GM23338 (cell line): ENCODE measurements at regions not wholly inside any gene's neighbourhood (a gene's known extent, or its start where the extent isn't known, plus 50 kb on each side); places are given as distances from the start of the nearest gene placed in this dataset.
"Not testable (repeated sequence)": the region's sequence is repeated elsewhere in the genome, so short reads cannot be mapped to it uniquely, and the experiment has no call there.

Source experiments
- ATAC-seq: fragments of 200-7000 bp; cut with Tn5 transposase; 3 replicates; pipeline ENCODE4 v1.9.1; 2020
- DNase-seq: peaks from one replicate; pipeline ENCODE4 v3.0.0-alpha.2; 2015; ENCODE audit warnings: low spot score
- H2AFZ ChIP-seq: fragments of 200-600 bp; sonication (generic); 2 replicates; pipeline ENCODE4 v1.8.0; 2016; ENCODE audit warnings: antibody characterized with exemption, mild to moderate bottlenecking, moderate library complexity
- H3F3A ChIP-seq: fragments of 200-600 bp; sonication (generic); replicated peaks from 2 replicates; pipeline ENCODE4 v1.8.0; 2017; ENCODE audit warnings: antibody characterized with exemption, mixed run types, low read depth
- H3K27ac ChIP-seq: fragments of 200-600 bp; sonication (generic); 2 replicates; pipeline ENCODE4 v1.6.1; 2016; ENCODE audit warnings: low read depth
- H3K27me3 ChIP-seq: fragments of 200-600 bp; sonication (generic); 2 replicates; pipeline ENCODE4 v1.8.0; 2016; ENCODE audit warnings: mild to moderate bottlenecking, mixed run types, moderate library complexity; ENCODE audit not compliant: insufficient read depth
- H3K36me3 ChIP-seq: fragments of 200-600 bp; sonication (generic); 2 replicates; pipeline ENCODE4 v1.8.0; 2016; ENCODE audit warnings: mild to moderate bottlenecking; ENCODE audit not compliant: insufficient read depth
- H3K4me1 ChIP-seq: fragments of 200-600 bp; sonication (generic); 2 replicates; pipeline ENCODE4 v1.8.0; 2016; ENCODE audit warnings: mild to moderate bottlenecking, moderate library complexity; ENCODE audit not compliant: insufficient read depth
- H3K4me2 ChIP-seq: fragments of 200-600 bp; sonication (generic); 2 replicates; pipeline ENCODE4 v1.7.1; 2017; ENCODE audit warnings: mixed run types
- H3K4me3 ChIP-seq: fragments of 200-600 bp; sonication (generic); 2 replicates; pipeline ENCODE4 v1.6.1; 2016; ENCODE audit warnings: mixed run types
- H3K79me2 ChIP-seq: fragments of 200-600 bp; sonication (generic); replicated peaks from 2 replicates; pipeline ENCODE4 v1.8.0; 2017; ENCODE audit warnings: mild to moderate bottlenecking; ENCODE audit not compliant: insufficient read depth
- H3K9me2 ChIP-seq: fragments of 200-600 bp; sonication (generic); 2 replicates; pipeline ENCODE4 v1.8.0; 2017; ENCODE audit not compliant: insufficient read depth
- H4K20me1 ChIP-seq: fragments of 200-600 bp; sonication (generic); replicated peaks from 2 replicates; pipeline ENCODE4 v1.8.0; 2017; ENCODE audit warnings: mild to moderate bottlenecking; ENCODE audit not compliant: insufficient read depth
- H3K27ac Mint-ChIP-seq: 2 replicates; pipeline ENCODE4 v1.8.0; 2020; ENCODE audit warnings: inconsistent platforms, mild to moderate bottlenecking, moderate library complexity, mixed read lengths
- H3K27me3 Mint-ChIP-seq: 3 replicates; pipeline ENCODE4 v1.8.0; 2022; ENCODE audit warnings: low read depth, mild to moderate bottlenecking, moderate library complexity, mixed read lengths, inconsistent platforms; ENCODE audit not compliant: insufficient read depth, poor library complexity
- H3K36me3 Mint-ChIP-seq: 3 replicates; pipeline ENCODE4 v1.8.0; 2021; ENCODE audit warnings: low read depth, mild to moderate bottlenecking, inconsistent platforms, moderate library complexity, mixed read lengths
- H3K4me1 Mint-ChIP-seq: 3 replicates; pipeline ENCODE4 v1.8.0; 2020; ENCODE audit warnings: mild to moderate bottlenecking, inconsistent platforms, mixed read lengths
- H3K4me3 Mint-ChIP-seq: 3 replicates; pipeline ENCODE4 v1.8.0; 2021; ENCODE audit warnings: moderate library complexity, mild to moderate bottlenecking, inconsistent platforms, mixed read lengths
- H3K9me3 Mint-ChIP-seq: 3 replicates; pipeline ENCODE4 v1.8.0; 2020; ENCODE audit warnings: moderate library complexity, mild to moderate bottlenecking, inconsistent platforms, mixed read lengths
- EZH2 ChIP-seq: fragments of 200-600 bp; sonication (generic); IDR thresholded peaks from one replicate; pipeline ENCODE4 v1.8.0; 2017; ENCODE audit warnings: antibody characterized with exemption, mild to moderate bottlenecking, low read depth; ENCODE audit not compliant: unreplicated experiment
- JUNB ChIP-seq: IDR thresholded peaks from one replicate; pipeline ENCODE4 v1.6.1; 2016; ENCODE audit warnings: antibody characterized with exemption; ENCODE audit not compliant: unreplicated experiment
- NANOG ChIP-seq: IDR thresholded peaks from 2 replicates; pipeline ENCODE4 v1.6.1; 2016; ENCODE audit warnings: antibody characterized with exemption, borderline replicate concordance
- STAT1 ChIP-seq: IDR thresholded peaks from one replicate; pipeline ENCODE4 v1.6.1; 2016; ENCODE audit warnings: antibody characterized with exemption; ENCODE audit not compliant: unreplicated experiment
- ZNF114 ChIP-seq: fragments of 250-450 bp; sonication (Bioruptor Pico); IDR thresholded peaks from 2 replicates; pipeline ENCODE4 v1.5.0; 2020; ENCODE audit warnings: mild to moderate bottlenecking, moderate library complexity
- ZNF331 ChIP-seq: fragments of 250-450 bp; sonication (Bioruptor Pico); IDR thresholded peaks from 2 replicates; pipeline ENCODE4 v1.5.0; 2020; ENCODE audit warnings: low read depth, mild to moderate bottlenecking, moderate library complexity
- ZNF462 ChIP-seq: fragments of 250-450 bp; sonication (Bioruptor Pico); IDR thresholded peaks from 2 replicates; pipeline ENCODE4 v1.5.0; 2020; ENCODE audit warnings: mild to moderate bottlenecking, moderate library complexity
- TF ChIP-seq, protein P1 (sequence below): IDR thresholded peaks from 2 replicates; pipeline ENCODE4 v1.6.1; 2016; ENCODE audit warnings: antibody characterized with exemption
- TF ChIP-seq, protein P2 (sequence below), 2 experiments: fragments of 200-600 bp in 1 of 2; sonication (generic) in 1 of 2; conservative IDR thresholded peaks; 2 replicates each; pipeline versions ENCODE4 v1.5.1 to v1.6.1; 2016 to 2017; ENCODE audit warnings: antibody characterized with exemption in 2 of 2, low read depth in 2 of 2, mild to moderate bottlenecking in 2 of 2, moderate library complexity in 1 of 2

GRCh38 chr5:40112875-40113274, 566.8 kb upstream of the PTGER4 start:
- no peak overlapping the region for H3K4me2 ChIP-seq
- H3K4me1 ChIP-seq, result no peaks in the 10 kb centered on the region
- no peaks in the 10 kb centered on the region for H4K20me1 ChIP-seq
- TF ChIP-seq ZNF331 (no peak), JUNB (no peak), ZNF114 (CRISPR knock-in tag) (no peak), NANOG (no peak), ZNF462 (CRISPR knock-in tag) (no peak), STAT1 (no peak), EZH2 (no peak)
- TF ChIP-seq, protein P1, sequence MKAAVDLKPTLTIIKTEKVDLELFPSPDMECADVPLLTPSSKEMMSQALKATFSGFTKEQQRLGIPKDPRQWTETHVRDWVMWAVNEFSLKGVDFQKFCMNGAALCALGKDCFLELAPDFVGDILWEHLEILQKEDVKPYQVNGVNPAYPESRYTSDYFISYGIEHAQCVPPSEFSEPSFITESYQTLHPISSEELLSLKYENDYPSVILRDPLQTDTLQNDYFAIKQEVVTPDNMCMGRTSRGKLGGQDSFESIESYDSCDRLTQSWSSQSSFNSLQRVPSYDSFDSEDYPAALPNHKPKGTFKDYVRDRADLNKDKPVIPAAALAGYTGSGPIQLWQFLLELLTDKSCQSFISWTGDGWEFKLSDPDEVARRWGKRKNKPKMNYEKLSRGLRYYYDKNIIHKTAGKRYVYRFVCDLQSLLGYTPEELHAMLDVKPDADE, result no peak
- TF ChIP-seq, protein P2, sequence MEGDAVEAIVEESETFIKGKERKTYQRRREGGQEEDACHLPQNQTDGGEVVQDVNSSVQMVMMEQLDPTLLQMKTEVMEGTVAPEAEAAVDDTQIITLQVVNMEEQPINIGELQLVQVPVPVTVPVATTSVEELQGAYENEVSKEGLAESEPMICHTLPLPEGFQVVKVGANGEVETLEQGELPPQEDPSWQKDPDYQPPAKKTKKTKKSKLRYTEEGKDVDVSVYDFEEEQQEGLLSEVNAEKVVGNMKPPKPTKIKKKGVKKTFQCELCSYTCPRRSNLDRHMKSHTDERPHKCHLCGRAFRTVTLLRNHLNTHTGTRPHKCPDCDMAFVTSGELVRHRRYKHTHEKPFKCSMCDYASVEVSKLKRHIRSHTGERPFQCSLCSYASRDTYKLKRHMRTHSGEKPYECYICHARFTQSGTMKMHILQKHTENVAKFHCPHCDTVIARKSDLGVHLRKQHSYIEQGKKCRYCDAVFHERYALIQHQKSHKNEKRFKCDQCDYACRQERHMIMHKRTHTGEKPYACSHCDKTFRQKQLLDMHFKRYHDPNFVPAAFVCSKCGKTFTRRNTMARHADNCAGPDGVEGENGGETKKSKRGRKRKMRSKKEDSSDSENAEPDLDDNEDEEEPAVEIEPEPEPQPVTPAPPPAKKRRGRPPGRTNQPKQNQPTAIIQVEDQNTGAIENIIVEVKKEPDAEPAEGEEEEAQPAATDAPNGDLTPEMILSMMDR (conservative IDR thresholded peaks at IDR 0.05; ENCODE audit: low read depth in 2 of 2), result no peak
- no peak overlapping the region for H3K27ac Mint-ChIP-seq
- peaks cover 4% of the 10 kb centered on the region; the same call in 1 of the 3 replicates for H3K4me1 Mint-ChIP-seq
- H3F3A ChIP-seq, result no peaks in the 10 kb centered on the region
- no peaks in the 10 kb centered on the region for H3K79me2 ChIP-seq
- peaks cover 14% of the 10 kb centered on the region; the same call in 1 of the 2 replicates for H3K9me2 ChIP-seq
- peaks cover 10% of the 10 kb centered on the region; the same call in 2 of the 3 replicates for H3K36me3 Mint-ChIP-seq
- peaks cover 5% of the 10 kb centered on the region; the same call in 1 of the 2 replicates for H3K36me3 ChIP-seq
- no peaks in the 10 kb centered on the region for H3K27me3 ChIP-seq
- DNase-seq (no peak), ATAC-seq (no peak)
- H3K9me3 Mint-ChIP-seq, result peaks cover 22% of the 10 kb centered on the region; the same call in 2 of the 3 replicates
- peaks cover 2% of the 10 kb centered on the region for H3K27me3 Mint-ChIP-seq
- H2AFZ ChIP-seq, result no peak overlapping the region
- no peak overlapping the region for H3K27ac ChIP-seq
- H3K4me3 ChIP-seq, result no peak overlapping the region
- no peak overlapping the region for H3K4me3 Mint-ChIP-seq

GRCh38 chr5:40111036-40111435, 568.7 kb upstream of the PTGER4 start:
- not testable (repeated sequence) for H3K4me3 ChIP-seq, H3K36me3 ChIP-seq, H3F3A ChIP-seq, H3K27me3 ChIP-seq, H3K79me2 ChIP-seq, H3K4me2 ChIP-seq, H3K27ac Mint-ChIP-seq, H3K27ac ChIP-seq, H3K4me1 Mint-ChIP-seq, H3K4me1 ChIP-seq, H4K20me1 ChIP-seq, H3K27me3 Mint-ChIP-seq, ATAC-seq, H3K4me3 Mint-ChIP-seq, H3K9me2 ChIP-seq, DNase-seq, H2AFZ ChIP-seq
- Mint-ChIP-seq H3K9me3 (peaks cover 19% of the 10 kb centered on the region; the same call in 2 of the 3 replicates), H3K36me3 (peaks cover 10% of the 10 kb centered on the region; the same call in 2 of the 3 replicates)
